H9 (cell line): ENCODE measurements at regions not wholly inside any gene's neighbourhood (a gene's known extent, or its start where the extent isn't known, plus 50 kb on each side); places are given as distances from the start of the nearest gene placed in this dataset.

Experiments used
- DNase-seq: peaks from one replicate; pipeline ENCODE4 v3.0.0-alpha.2; 2017
- H2AFZ ChIP-seq: one replicate; pipeline ENCODE4 v1.6.1; 2013; ENCODE audit warnings: mild to moderate bottlenecking, low read length, control low read depth, moderate library complexity
- H2AK5ac ChIP-seq: 2 replicates; pipeline ENCODE4 v1.6.1; 2013; ENCODE audit warnings: low read length, control low read depth, mixed read lengths; ENCODE audit not compliant: insufficient read length
- H2BK120ac ChIP-seq: one replicate; pipeline ENCODE4 v1.6.1; 2013; ENCODE audit warnings: low read depth, mild to moderate bottlenecking, low read length, control low read depth, inconsistent platforms; ENCODE audit not compliant: poor library complexity, severe bottlenecking
- H2BK12ac ChIP-seq: 2 replicates; pipeline ENCODE4 v1.6.1; 2013; ENCODE audit warnings: low read length, control low read depth, mixed read lengths, low read depth; ENCODE audit not compliant: insufficient read length
- H2BK15ac ChIP-seq: 2 replicates; pipeline ENCODE4 v1.6.1; 2013; ENCODE audit warnings: low read depth, low read length, control low read depth
- H2BK20ac ChIP-seq: one replicate; pipeline ENCODE4 v1.6.1; 2013; ENCODE audit warnings: low read depth, mild to moderate bottlenecking, low read length, control low read depth, inconsistent platforms; ENCODE audit not compliant: poor library complexity, severe bottlenecking
- H2BK5ac ChIP-seq: 2 replicates; pipeline ENCODE4 v1.6.1; 2013; ENCODE audit warnings: low read length, control low read depth, mixed read lengths; ENCODE audit not compliant: insufficient read length
- H3K14ac ChIP-seq: 2 replicates; pipeline ENCODE4 v1.6.1; 2013; ENCODE audit warnings: low read length, control low read depth; ENCODE audit not compliant: insufficient read depth
- H3K18ac ChIP-seq: 2 replicates; pipeline ENCODE4 v1.6.1; 2013; ENCODE audit warnings: low read depth, mild to moderate bottlenecking, mixed read lengths, low read length, control low read depth; ENCODE audit not compliant: insufficient read length
- H3K23ac ChIP-seq: 2 replicates; pipeline ENCODE4 v1.6.1; 2013; ENCODE audit warnings: low read length, control low read depth, mixed read lengths, low read depth; ENCODE audit not compliant: insufficient read length
- H3K23me2 ChIP-seq: 2 replicates; pipeline ENCODE4 v1.6.1; 2013; ENCODE audit warnings: low read depth, mild to moderate bottlenecking, mixed read lengths, low read length, control low read depth; ENCODE audit not compliant: insufficient read length, poor library complexity, severe bottlenecking
- H3K27ac ChIP-seq: 2 replicates; pipeline ENCODE4 v1.5.1; 2013; ENCODE audit warnings: low read length, control low read depth, mixed read lengths, low read depth; ENCODE audit not compliant: insufficient read length
- H3K27me3 ChIP-seq: 2 replicates; pipeline ENCODE4 v1.6.1; 2013; ENCODE audit warnings: low read length, control low read depth, inconsistent platforms; ENCODE audit not compliant: insufficient read depth
- H3K4ac ChIP-seq: 2 replicates; pipeline ENCODE4 v1.6.1; 2013; ENCODE audit warnings: low read depth, mild to moderate bottlenecking, control low read depth, inconsistent platforms, low read length, moderate library complexity
- H3K4me1 ChIP-seq: 2 replicates; pipeline ENCODE4 v1.6.1; 2013; ENCODE audit warnings: low read length, control low read depth, inconsistent platforms; ENCODE audit not compliant: insufficient read depth
- H3K4me2 ChIP-seq: 2 replicates; pipeline ENCODE4 v1.6.1; 2013; ENCODE audit warnings: low read length, control low read depth, mixed read lengths; ENCODE audit not compliant: insufficient read length, insufficient read depth
- H3K56ac ChIP-seq: 2 replicates; pipeline ENCODE4 v1.6.1; 2013; ENCODE audit warnings: low read depth, mild to moderate bottlenecking, mixed read lengths, low read length, control low read depth; ENCODE audit not compliant: insufficient read length
- H3K79me1 ChIP-seq: 2 replicates; pipeline ENCODE4 v1.6.1; 2013; ENCODE audit warnings: low read depth, mild to moderate bottlenecking, moderate library complexity, low read length, control low read depth, inconsistent platforms; ENCODE audit not compliant: insufficient read depth, poor library complexity, severe bottlenecking
- H3K79me2 ChIP-seq: 2 replicates; pipeline ENCODE4 v1.6.1; 2013; ENCODE audit warnings: low read length, control low read depth, inconsistent platforms; ENCODE audit not compliant: insufficient read depth
- H3K9ac ChIP-seq: 2 replicates; pipeline ENCODE4 v1.6.1; 2013; ENCODE audit warnings: low read length, control low read depth, mixed read lengths; ENCODE audit not compliant: insufficient read length; ENCODE audit errors: extremely low read depth
- H3K9me3 ChIP-seq: one replicate; pipeline ENCODE4 v1.6.1; 2013; ENCODE audit warnings: low read depth, low read length, inconsistent platforms; ENCODE audit not compliant: control insufficient read depth
- H3T11ph ChIP-seq: one replicate; pipeline ENCODE4 v1.6.1; 2013; ENCODE audit warnings: mild to moderate bottlenecking, low read length, control low read depth, inconsistent platforms
- H4K20me1 ChIP-seq: one replicate; pipeline ENCODE4 v1.6.1; 2013; ENCODE audit not compliant: control insufficient read depth, insufficient read length, insufficient read depth
- H4K5ac ChIP-seq: 2 replicates; pipeline ENCODE4 v1.6.1; 2013; ENCODE audit warnings: low read depth, mild to moderate bottlenecking, mixed read lengths, low read length, control low read depth; ENCODE audit not compliant: insufficient read length
- H4K8ac ChIP-seq: replicated peaks from 2 replicates; pipeline ENCODE4 v1.6.1; 2013; ENCODE audit warnings: low read length, control low read depth, mixed read lengths, low read depth; ENCODE audit not compliant: insufficient read length
- H4K91ac ChIP-seq: 2 replicates; pipeline ENCODE4 v1.6.1; 2013; ENCODE audit warnings: low read depth, mild to moderate bottlenecking, moderate library complexity, mixed read lengths, low read length, control low read depth; ENCODE audit not compliant: insufficient read length
- H3K27ac Mint-ChIP-seq, 3 experiments: 2 replicates in 2 of 3; 3 replicates in 1 of 3; pipeline ENCODE4 v1.8.0; 2020 to 2021; ENCODE audit warnings: mixed read lengths in 3 of 3, mild to moderate bottlenecking in 1 of 3, moderate library complexity in 1 of 3
- H3K27me3 Mint-ChIP-seq: 2 replicates; pipeline ENCODE4 v1.8.0; 2021; ENCODE audit warnings: low read depth, mild to moderate bottlenecking, moderate library complexity, mixed read lengths
- H3K36me3 Mint-ChIP-seq, 3 experiments: 2 replicates in 2 of 3; 3 replicates in 1 of 3; pipeline ENCODE4 v1.8.0; 2020 to 2021; ENCODE audit warnings: low read depth in 3 of 3, mixed read lengths in 3 of 3; ENCODE audit not compliant: insufficient read depth in 1 of 3
- H3K4me1 Mint-ChIP-seq, 2 experiments: 2 replicates each; pipeline ENCODE4 v1.8.0; 2020; ENCODE audit warnings: mixed read lengths in 2 of 2
- H3K4me3 Mint-ChIP-seq, 2 experiments: 2 replicates in 1 of 2; 3 replicates in 1 of 2; pipeline ENCODE4 v1.8.0; 2020 to 2021; ENCODE audit warnings: mild to moderate bottlenecking in 2 of 2, mixed read lengths in 2 of 2, moderate library complexity in 1 of 2
- H3K9me3 Mint-ChIP-seq, 2 experiments: 2 replicates in 1 of 2; 3 replicates in 1 of 2; pipeline ENCODE4 v1.8.0; 2020; ENCODE audit warnings: mild to moderate bottlenecking in 2 of 2, mixed read lengths in 2 of 2, moderate library complexity in 1 of 2
- WGBS: extraction: QIAGEN DNeasy Blood & Tissue Kit; methylation state at CpG from one replicate; pipeline ENCODE4 v1.1.7; 2013; ENCODE audit warnings: missing lambda C conversion rate, low lambda C conversion rate, mixed read lengths; ENCODE audit not compliant: insufficient read length; ENCODE audit errors: extremely low coverage; 5-methylcytosine and 5-hydroxymethylcytosine counted together
- TF ChIP-seq, protein P1 (sequence below): fragments of 200-600 bp; sonication (generic); conservative IDR thresholded peaks from 3 replicates; pipeline ENCODE4 v1.8.0; 2021; ENCODE audit warnings: antibody characterized with exemption, mild to moderate bottlenecking

DNA sequence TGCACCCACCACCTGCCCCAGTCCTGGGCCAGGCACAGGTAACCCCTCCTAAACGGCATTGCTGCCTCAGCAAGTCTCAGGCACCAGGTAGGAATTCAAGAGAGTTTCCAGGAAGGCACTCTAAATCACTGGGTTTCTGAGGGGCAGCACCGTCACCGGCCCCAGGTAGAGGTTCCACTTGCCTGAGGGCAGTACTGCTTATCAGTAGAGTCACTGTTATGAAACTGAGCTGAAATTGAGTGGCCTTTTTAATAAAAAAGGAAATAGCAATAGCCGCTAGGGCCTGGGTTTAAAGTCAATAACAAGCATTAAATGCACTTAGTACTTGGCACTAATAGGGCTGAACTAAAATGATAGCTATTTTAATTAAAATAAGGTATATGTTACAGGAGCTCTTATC lies 653.7 kb downstream of the METTL4 start:
- Mint-ChIP-seq H3K9me3 (peaks cover 5 to 17% of the 10 kb centered on the region in 2 experiments), H3K36me3 (peaks cover 0 to 10% (median 4%) of the 10 kb centered on the region in 3 experiments; a peak in 3 of 7 replicates), H3K27ac (no peak overlapping the region), H3K4me1 (peaks cover 10% of the 10 kb centered on the region in 2 experiments; a peak in 3 of 4 replicates), H3K4me3 (no peak overlapping the region), H3K27me3 (no peaks in the 10 kb centered on the region)
- Histone ChIP-seq H2AK5ac (no peak overlapping the region), H2AFZ (no peak overlapping the region), H4K91ac (no peak overlapping the region), H3K56ac (no peak overlapping the region), H3K14ac (no peak overlapping the region), H3K27me3 (no peaks in the 10 kb centered on the region), H3K23me2 (no peaks in the 10 kb centered on the region), H4K5ac (no peak overlapping the region), H3K79me1 (no peaks in the 10 kb centered on the region), H2BK120ac (no peak overlapping the region), H3K9me3 (no peaks in the 10 kb centered on the region), H3T11ph (no peak overlapping the region), H3K4ac (no peak overlapping the region), H3K23ac (no peak overlapping the region), H3K79me2 (no peaks in the 10 kb centered on the region), H3K4me1 (no peaks in the 10 kb centered on the region), H2BK5ac (no peak overlapping the region), H2BK15ac (no peak overlapping the region), H3K18ac (no peak overlapping the region), H2BK12ac (no peak overlapping the region), H4K8ac (no peak overlapping the region), H3K4me2 (no peak overlapping the region), H2BK20ac (no peak overlapping the region), H4K20me1 (no peaks in the 10 kb centered on the region), H3K27ac (no peak overlapping the region), H3K9ac (no peak overlapping the region)
- no peak for DNase-seq
- TF ChIP-seq, protein P1, sequence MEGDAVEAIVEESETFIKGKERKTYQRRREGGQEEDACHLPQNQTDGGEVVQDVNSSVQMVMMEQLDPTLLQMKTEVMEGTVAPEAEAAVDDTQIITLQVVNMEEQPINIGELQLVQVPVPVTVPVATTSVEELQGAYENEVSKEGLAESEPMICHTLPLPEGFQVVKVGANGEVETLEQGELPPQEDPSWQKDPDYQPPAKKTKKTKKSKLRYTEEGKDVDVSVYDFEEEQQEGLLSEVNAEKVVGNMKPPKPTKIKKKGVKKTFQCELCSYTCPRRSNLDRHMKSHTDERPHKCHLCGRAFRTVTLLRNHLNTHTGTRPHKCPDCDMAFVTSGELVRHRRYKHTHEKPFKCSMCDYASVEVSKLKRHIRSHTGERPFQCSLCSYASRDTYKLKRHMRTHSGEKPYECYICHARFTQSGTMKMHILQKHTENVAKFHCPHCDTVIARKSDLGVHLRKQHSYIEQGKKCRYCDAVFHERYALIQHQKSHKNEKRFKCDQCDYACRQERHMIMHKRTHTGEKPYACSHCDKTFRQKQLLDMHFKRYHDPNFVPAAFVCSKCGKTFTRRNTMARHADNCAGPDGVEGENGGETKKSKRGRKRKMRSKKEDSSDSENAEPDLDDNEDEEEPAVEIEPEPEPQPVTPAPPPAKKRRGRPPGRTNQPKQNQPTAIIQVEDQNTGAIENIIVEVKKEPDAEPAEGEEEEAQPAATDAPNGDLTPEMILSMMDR: no peak
- WGBS: no CpG with 5 or more reads among the region's 4 CpGs
